Vagina (tissue), 2 donors: ENCODE measurements at regions not wholly inside any gene's neighbourhood (a gene's known extent, or its start where the extent isn't known, plus 50 kb on each side); places are given as distances from the start of the nearest gene placed in this dataset.

Experiments used
- DNase-seq, 2 donors: peaks; one replicate each; pipeline ENCODE4 v3.0.0-alpha.2; 2017; ENCODE audit errors: extremely low spot score in 2 of 2
- H3K27ac ChIP-seq: fragments of 200-600 bp; sonication (generic); one replicate; pipeline ENCODE4 v1.5.1; 2019
- H3K27me3 ChIP-seq: fragments of 200-600 bp; sonication (generic); one replicate; pipeline ENCODE4 v1.5.1; 2019
- H3K36me3 ChIP-seq, 2 donors: fragments of 200-600 bp; sonication (generic); one replicate each; pipeline ENCODE4 v1.5.1; 2017 to 2019
- H3K4me1 ChIP-seq: fragments of 200-600 bp; sonication (generic); one replicate; pipeline ENCODE4 v1.5.1; 2019
- H3K4me3 ChIP-seq, 2 donors: fragments of 200-600 bp; sonication (generic); 1 replicate in 1 of 2; 2 replicates in 1 of 2; pipeline ENCODE4 v1.5.1; 2016 to 2019
- H3K9me3 ChIP-seq: fragments of 200-600 bp; sonication (generic); one replicate; pipeline ENCODE4 v1.5.1; 2019
- CTCF ChIP-seq, 3 experiments: fragments of 450-650 bp in 2 of 3; fragments of 200-600 bp in 1 of 3; sonication (generic) in 1 of 3; IDR thresholded peaks; one replicate each; pipeline ENCODE4 v1.5.1; 2017 to 2019; ENCODE audit warnings: antibody characterized with exemption in 3 of 3, mild to moderate bottlenecking in 2 of 3, moderate library complexity in 2 of 3
- POLR2A ChIP-seq, 2 donors: fragments of 450-650 bp; IDR thresholded peaks; one replicate each; pipeline ENCODE4 v1.6.1; 2017; ENCODE audit warnings: antibody characterized with exemption in 2 of 2, mild to moderate bottlenecking in 2 of 2, moderate library complexity in 2 of 2
- POLR2AphosphoS5 ChIP-seq, 2 donors: sonication (generic); formaldehyde crosslinking; IDR thresholded peaks; one replicate each; pipeline ENCODE4 v1.9.0; 2017; ENCODE audit warnings: antibody characterized with exemption in 2 of 2, mild to moderate bottlenecking in 2 of 2, low read depth in 1 of 2; ENCODE audit not compliant: insufficient read depth in 1 of 2
- intact Hi-C: fragments of 100-400 bp; cut with DNase I; formaldehyde crosslinking; loops from one replicate; pipeline ENCODE4 v1.15.1; 2023

- Histone ChIP-seq H3K36me3 (no peaks in the 10 kb centered on the region), H3K4me3 (no peak overlapping the region), H3K27me3 (no peaks in the 10 kb centered on the region), H3K4me1 (peaks cover 9% of the 10 kb centered on the region), H3K9me3 (no peaks in the 10 kb centered on the region), H3K27ac (no peak overlapping the region)
- intact Hi-C loops: no loop called here
- DNase-seq: no peak
- TF ChIP-seq POLR2A (IDR thresholded peaks at IDR 0.05) (no peak), CTCF (IDR thresholded peaks at IDR 0.05) (no peak), POLR2AphosphoS5 (IDR thresholded peaks at IDR 0.05; ENCODE audit: insufficient read depth in 1 of 2, low read depth in 1 of 2) (no peak)
These were observed 80.5 kb downstream of the RDH14 start for GRCh38 chr2:18479947-18480369.

GRCh38 chr2:18477293-18477692 lies 83.2 kb downstream of the RDH14 start:
- Histone ChIP-seq H3K4me1 (peaks cover 21% of the 10 kb centered on the region), H3K27ac (no peak overlapping the region), H3K27me3 (no peaks in the 10 kb centered on the region), H3K9me3 (no peaks in the 10 kb centered on the region), H3K36me3 (no peaks in the 10 kb centered on the region), H3K4me3 (no peak overlapping the region)
- TF ChIP-seq CTCF (IDR thresholded peaks at IDR 0.05): no peak
- no peak for TF ChIP-seq POLR2A (IDR thresholded peaks at IDR 0.05)
- no peak for TF ChIP-seq POLR2AphosphoS5 (IDR thresholded peaks at IDR 0.05; ENCODE audit: insufficient read depth in 1 of 2, low read depth in 1 of 2)
- DNase-seq: no peak
- intact Hi-C loops: loop anchor here (2.0 kb wide), 1 partner anchor 36 kb away; no protein-coding TSS in a partner anchor

GRCh38 chr2:18476484-18476883 lies 84.0 kb downstream of the RDH14 start:
- H3K4me3 ChIP-seq: no peak overlapping the region
- DNase-seq: no peak
- no peaks in the 10 kb centered on the region for H3K9me3 ChIP-seq
- H3K27ac ChIP-seq: no peak overlapping the region
- H3K4me1 ChIP-seq: peaks cover 21% of the 10 kb centered on the region
- no peaks in the 10 kb centered on the region for H3K36me3 ChIP-seq
- intact Hi-C loops: loop anchor here (2.0 kb wide), 1 partner anchor 36 kb away; no protein-coding TSS in a partner anchor
- no peak for TF ChIP-seq CTCF (IDR thresholded peaks at IDR 0.05)
- TF ChIP-seq POLR2A (IDR thresholded peaks at IDR 0.05): no peak
- no peak for TF ChIP-seq POLR2AphosphoS5 (IDR thresholded peaks at IDR 0.05; ENCODE audit: insufficient read depth in 1 of 2, low read depth in 1 of 2)
- no peaks in the 10 kb centered on the region for H3K27me3 ChIP-seq

GRCh38 chr2:18475884-18476283 lies 84.6 kb downstream of the RDH14 start:
- no peak for DNase-seq
- no peaks in the 10 kb centered on the region for H3K9me3 ChIP-seq
- no peak for TF ChIP-seq POLR2AphosphoS5 (IDR thresholded peaks at IDR 0.05; ENCODE audit: insufficient read depth in 1 of 2, low read depth in 1 of 2)
- no peak for TF ChIP-seq POLR2A (IDR thresholded peaks at IDR 0.05)
- no peak for TF ChIP-seq CTCF (IDR thresholded peaks at IDR 0.05)
- no peak overlapping the region for H3K4me3 ChIP-seq
- intact Hi-C loops: loop anchor here (2.0 kb wide), 1 partner anchor 35 kb away; no protein-coding TSS in a partner anchor
- peaks cover 21% of the 10 kb centered on the region for H3K4me1 ChIP-seq
- no peak overlapping the region for H3K27ac ChIP-seq
- no peaks in the 10 kb centered on the region for H3K27me3 ChIP-seq
- no peaks in the 10 kb centered on the region for H3K36me3 ChIP-seq

- intact Hi-C loops: no loop called here
These were observed 85.8 kb downstream of the RDH14 start for GRCh38 chr2:18474700-18475099.

More at GRCh38 chr2:18474700-18475099, 85.8 kb downstream of the RDH14 start:
- TF ChIP-seq POLR2A (IDR thresholded peaks at IDR 0.05): no peak
- no peak for TF ChIP-seq CTCF (IDR thresholded peaks at IDR 0.05)
- no peak for TF ChIP-seq POLR2AphosphoS5 (IDR thresholded peaks at IDR 0.05; ENCODE audit: insufficient read depth in 1 of 2, low read depth in 1 of 2)
- Histone ChIP-seq H3K36me3 (no peaks in the 10 kb centered on the region), H3K4me3 (no peak overlapping the region), H3K4me1 (peaks cover 14% of the 10 kb centered on the region), H3K27me3 (no peaks in the 10 kb centered on the region), H3K27ac (no peak overlapping the region), H3K9me3 (no peaks in the 10 kb centered on the region)
- DNase-seq: no peak
